ENCODE measurements at regions not wholly inside any gene's neighbourhood (a gene's known extent, or its start where the extent isn't known, plus 50 kb on each side); places are given as distances from the start of the nearest gene placed in this dataset.

DNA sequence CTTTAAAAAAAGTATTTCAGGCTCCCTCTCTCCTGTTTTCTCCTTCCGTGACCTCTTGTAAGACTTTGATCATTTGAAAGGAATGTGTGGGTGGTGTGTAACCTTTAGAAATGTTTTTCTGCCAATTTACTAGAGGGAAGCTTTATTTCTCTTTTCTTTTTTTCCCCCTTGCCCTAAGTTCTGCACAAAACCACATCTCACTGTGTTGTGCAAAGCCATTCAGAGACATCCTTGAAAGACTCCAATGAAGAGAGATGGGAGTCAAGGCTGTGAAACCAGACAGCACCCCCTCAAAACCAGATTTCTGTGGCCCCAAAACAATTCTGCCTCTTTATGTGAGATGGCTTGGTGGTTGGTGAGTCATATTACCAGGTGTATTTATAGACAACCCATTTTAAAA is 184.6 kb upstream of the ERBB4 start:
- TF ChIP-seq CTCF (IDR thresholded peaks at IDR 0.05) (no peak), POLR2AphosphoS5 (IDR thresholded peaks at IDR 0.05; ENCODE audit: low read depth, low read length) (no peak), SMC3 (IDR thresholded peaks at IDR 0.05; ENCODE audit: low read depth, low read length) (no peak), GABPA (IDR thresholded peaks at IDR 0.05; ENCODE audit: low read depth) (no peak), PBX3 (IDR thresholded peaks at IDR 0.05) (no peak), SIN3A (IDR thresholded peaks at IDR 0.05; ENCODE audit: borderline replicate concordance, low read depth, low read length) (no peak), USF1 (IDR thresholded peaks at IDR 0.05; ENCODE audit: borderline replicate concordance, low read depth) (no peak), YY1 (IDR thresholded peaks at IDR 0.05; ENCODE audit: low read depth) (no peak), EP300 (IDR thresholded peaks at IDR 0.05; ENCODE audit: borderline replicate concordance in 1 of 2, low read depth in 1 of 2, low read length in 1 of 2) (no peak), MXI1 (IDR thresholded peaks at IDR 0.05; ENCODE audit: low read depth, low read length) (no peak), CHD2 (IDR thresholded peaks at IDR 0.05; ENCODE audit: low read length, partially characterized antibody) (no peak), REST (IDR thresholded peaks at IDR 0.05; ENCODE audit: low read depth, low read length) (no peak)
- TF ChIP-seq, protein P1, sequence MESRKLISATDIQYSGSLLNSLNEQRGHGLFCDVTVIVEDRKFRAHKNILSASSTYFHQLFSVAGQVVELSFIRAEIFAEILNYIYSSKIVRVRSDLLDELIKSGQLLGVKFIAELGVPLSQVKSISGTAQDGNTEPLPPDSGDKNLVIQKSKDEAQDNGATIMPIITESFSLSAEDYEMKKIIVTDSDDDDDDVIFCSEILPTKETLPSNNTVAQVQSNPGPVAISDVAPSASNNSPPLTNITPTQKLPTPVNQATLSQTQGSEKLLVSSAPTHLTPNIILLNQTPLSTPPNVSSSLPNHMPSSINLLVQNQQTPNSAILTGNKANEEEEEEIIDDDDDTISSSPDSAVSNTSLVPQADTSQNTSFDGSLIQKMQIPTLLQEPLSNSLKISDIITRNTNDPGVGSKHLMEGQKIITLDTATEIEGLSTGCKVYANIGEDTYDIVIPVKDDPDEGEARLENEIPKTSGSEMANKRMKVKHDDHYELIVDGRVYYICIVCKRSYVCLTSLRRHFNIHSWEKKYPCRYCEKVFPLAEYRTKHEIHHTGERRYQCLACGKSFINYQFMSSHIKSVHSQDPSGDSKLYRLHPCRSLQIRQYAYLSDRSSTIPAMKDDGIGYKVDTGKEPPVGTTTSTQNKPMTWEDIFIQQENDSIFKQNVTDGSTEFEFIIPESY (IDR thresholded peaks at IDR 0.05; ENCODE audit: borderline replicate concordance, low read depth): no peak
